Cardiac muscle cell (in vitro differentiated cells and primary cell): ENCODE measurements at regions not wholly inside any gene's neighbourhood (a gene's known extent, or its start where the extent isn't known, plus 50 kb on each side); places are given as distances from the start of the nearest gene placed in this dataset.

Experiments used
- DNase-seq, 2 donors: peaks; one replicate each; pipeline versions ENCODE4 v3.0.0 to v3.0.0-alpha.2; 2010 to 2017; ENCODE audit warnings: low read depth in 1 of 2, low spot score in 1 of 2
- H3K27ac ChIP-seq: fragments of 200-600 bp; sonication (generic); 2 replicates; pipeline ENCODE4 v1.5.1; 2016
- H3K27me3 ChIP-seq: fragments of 200-600 bp; sonication (generic); 2 replicates; pipeline ENCODE4 v1.6.0; 2016; ENCODE audit warnings: control low read depth
- H3K36me3 ChIP-seq: fragments of 200-600 bp; sonication (generic); 2 replicates; pipeline ENCODE4 v1.5.1; 2016; ENCODE audit warnings: control low read depth
- H3K4me1 ChIP-seq: fragments of 200-600 bp; sonication (generic); 2 replicates; pipeline ENCODE4 v1.8.1; 2017; ENCODE audit warnings: low read depth, mild to moderate bottlenecking, mixed run types
- H3K4me3 ChIP-seq: fragments of 200-600 bp; sonication (generic); 2 replicates; pipeline ENCODE4 v1.5.1; 2016; ENCODE audit warnings: mild to moderate bottlenecking
- H3K9me3 ChIP-seq: fragments of 200-600 bp; sonication (generic); 2 replicates; pipeline ENCODE4 v1.5.1; 2017; ENCODE audit warnings: low read depth, mild to moderate bottlenecking, control low read depth
- CTCF ChIP-seq: IDR thresholded peaks from 2 replicates; pipeline ENCODE4 v1.5.1; 2012; ENCODE audit warnings: low read depth, mild to moderate bottlenecking, low read length

GRCh38 chr10:63896992-63897391 is 375.8 kb downstream of the REEP3 start:
- no peaks in the 10 kb centered on the region for H3K9me3 ChIP-seq
- H3K36me3 ChIP-seq, result no peaks in the 10 kb centered on the region
- no peak overlapping the region for H3K4me3 ChIP-seq
- no peaks in the 10 kb centered on the region for H3K27me3 ChIP-seq
- no peaks in the 10 kb centered on the region for H3K4me1 ChIP-seq
- H3K27ac ChIP-seq, result no peak overlapping the region
- no peak for DNase-seq
- no peak for TF ChIP-seq CTCF

- TF ChIP-seq CTCF, result no peak
- H3K36me3 ChIP-seq, result no peaks in the 10 kb centered on the region
- no peak overlapping the region for H3K27ac ChIP-seq
- H3K4me3 ChIP-seq, result no peak overlapping the region
- no peaks in the 10 kb centered on the region for H3K27me3 ChIP-seq
- DNase-seq, result no peak
- no peaks in the 10 kb centered on the region for H3K9me3 ChIP-seq
- H3K4me1 ChIP-seq, result no peaks in the 10 kb centered on the region
Observed at GRCh38 chr10:63899673-63900300, 378.6 kb downstream of the REEP3 start.

- DNase-seq, result no peak
- TF ChIP-seq CTCF, result peak; percentile 35
- no peaks in the 10 kb centered on the region for H3K4me1 ChIP-seq
Observed at GRCh38 chr10:63901228-63901627, 380.0 kb downstream of the REEP3 start.

GRCh38 chr10:63901881-63902280 is 380.7 kb downstream of the REEP3 start:
- Histone ChIP-seq H3K4me1 (no peaks in the 10 kb centered on the region), H3K27me3 (no peaks in the 10 kb centered on the region), H3K27ac (no peak overlapping the region), H3K9me3 (no peaks in the 10 kb centered on the region), H3K36me3 (no peaks in the 10 kb centered on the region), H3K4me3 (no peak overlapping the region)
- TF ChIP-seq CTCF, result no peak
- no peak for DNase-seq

More at GRCh38 chr10:63901228-63901627, 380.0 kb downstream of the REEP3 start:
- no peaks in the 10 kb centered on the region for H3K27me3 ChIP-seq
- H3K36me3 ChIP-seq, result no peaks in the 10 kb centered on the region
- no peak overlapping the region for H3K4me3 ChIP-seq
- no peaks in the 10 kb centered on the region for H3K9me3 ChIP-seq
- no peak overlapping the region for H3K27ac ChIP-seq

- no peaks in the 10 kb centered on the region for H3K9me3 ChIP-seq
- no peaks in the 10 kb centered on the region for H3K27me3 ChIP-seq
- no peaks in the 10 kb centered on the region for H3K4me1 ChIP-seq
- H3K4me3 ChIP-seq, result no peak overlapping the region
- H3K27ac ChIP-seq, result no peak overlapping the region
- no peak for DNase-seq
- no peaks in the 10 kb centered on the region for H3K36me3 ChIP-seq
- TF ChIP-seq CTCF, result no peak
Observed at GRCh38 chr10:63910806-63911205, 389.6 kb downstream of the REEP3 start.
